ENCODE measurements at regions not wholly inside any gene's neighbourhood (a gene's known extent, or its start where the extent isn't known, plus 50 kb on each side); places are given as distances from the start of the nearest gene placed in this dataset.

- Histone ChIP-seq H3K4me2 (ENCODE audit: low read length) (no peak overlapping the region), H3K4ac (ENCODE audit: low read depth, low read length) (no peak overlapping the region)
- no CpG with 5 or more reads among the region's 1 CpG for WGBS (ENCODE audit: extremely low coverage, insufficient coverage, insufficient read length)
Measured at GRCh38 chr16:73323880-73324279, 276.0 kb upstream of the ZFHX3 start.

GRCh38 chr16:73322856-73323255 is 274.9 kb upstream of the ZFHX3 start:
- Histone ChIP-seq H3K79me1 (ENCODE audit: low read length) (no peaks in the 10 kb centered on the region), H3K4me2 (ENCODE audit: low read length) (no peak overlapping the region), H3K4me3 (ENCODE audit: low read depth, low read length) (no peak overlapping the region), H4K12ac (ENCODE audit: low read depth, low read length) (no peak overlapping the region), H2AK5ac (ENCODE audit: low read length) (no peak overlapping the region), H3K23ac (ENCODE audit: low read length) (no peak overlapping the region), H2BK120ac (ENCODE audit: insufficient read depth, low read length, poor library complexity) (no peak overlapping the region), H3K36me3 (ENCODE audit: control insufficient read depth in 1 of 2, insufficient read depth in 2 of 2, low read length in 2 of 2) (no peaks in the 10 kb centered on the region), H2BK12ac (ENCODE audit: low read length) (no peak overlapping the region), H4K8ac (ENCODE audit: low read depth, low read length) (no peak overlapping the region), H3K18ac (ENCODE audit: low read length) (no peak overlapping the region), H2AFZ (ENCODE audit: insufficient read depth, low read length, poor library complexity) (no peak overlapping the region), H4K91ac (ENCODE audit: low read depth, low read length) (no peak overlapping the region), H2BK5ac (ENCODE audit: low read depth, low read length, poor library complexity) (no peak overlapping the region), H3K9me3 (ENCODE audit: insufficient read depth, low read depth, low read length) (no peaks in the 10 kb centered on the region), H3K79me2 (ENCODE audit: control insufficient read depth, insufficient read depth, low read length, poor library complexity) (no peaks in the 10 kb centered on the region), H3K27ac (ENCODE audit: low read depth, low read length) (no peak overlapping the region), H3K9ac (ENCODE audit: low read length) (no peak overlapping the region), H3K27me3 (ENCODE audit: insufficient read depth, low read length) (no peaks in the 10 kb centered on the region), H3K4ac (ENCODE audit: low read depth, low read length) (no peak overlapping the region), H3K4me1 (ENCODE audit: control insufficient read depth in 1 of 2, insufficient read depth in 2 of 2, low read length in 2 of 2) (peaks cover 0 to 3% of the 10 kb centered on the region in 2 experiments), H3K14ac (ENCODE audit: low read length) (no peak overlapping the region)
- DNase-seq, result no peak
- WGBS (ENCODE audit: extremely low coverage, insufficient coverage, insufficient read length), result no CpG with 5 or more reads among the region's 4 CpGs

More at GRCh38 chr16:73323880-73324279, 276.0 kb upstream of the ZFHX3 start:
- H2BK120ac ChIP-seq (ENCODE audit: insufficient read depth, low read length, poor library complexity), result no peak overlapping the region
- H3K9ac ChIP-seq (ENCODE audit: low read length), result no peak overlapping the region
- no peak overlapping the region for H2AFZ ChIP-seq (ENCODE audit: insufficient read depth, low read length, poor library complexity)
- no peak overlapping the region for H3K27ac ChIP-seq (ENCODE audit: low read depth, low read length)
- H3K18ac ChIP-seq (ENCODE audit: low read length), result no peak overlapping the region
- H3K14ac ChIP-seq (ENCODE audit: low read length), result no peak overlapping the region
- H3K36me3 ChIP-seq (ENCODE audit: control insufficient read depth in 1 of 2, insufficient read depth in 2 of 2, low read length in 2 of 2), result no peaks in the 10 kb centered on the region
- H3K79me2 ChIP-seq (ENCODE audit: control insufficient read depth, insufficient read depth, low read length, poor library complexity), result no peaks in the 10 kb centered on the region
- no peak overlapping the region for H4K8ac ChIP-seq (ENCODE audit: low read depth, low read length)
- H2BK12ac ChIP-seq (ENCODE audit: low read length), result no peak overlapping the region
- no peak overlapping the region for H4K12ac ChIP-seq (ENCODE audit: low read depth, low read length)
- H3K4me1 ChIP-seq (ENCODE audit: control insufficient read depth in 1 of 2, insufficient read depth in 2 of 2, low read length in 2 of 2), result peaks cover 0 to 3% of the 10 kb centered on the region in 2 experiments
- no peak overlapping the region for H2AK5ac ChIP-seq (ENCODE audit: low read length)
- no peaks in the 10 kb centered on the region for H3K79me1 ChIP-seq (ENCODE audit: low read length)
- H2BK5ac ChIP-seq (ENCODE audit: low read depth, low read length, poor library complexity), result no peak overlapping the region
- no peak overlapping the region for H4K91ac ChIP-seq (ENCODE audit: low read depth, low read length)
- no peaks in the 10 kb centered on the region for H3K9me3 ChIP-seq (ENCODE audit: insufficient read depth, low read depth, low read length)
- no peaks in the 10 kb centered on the region for H3K27me3 ChIP-seq (ENCODE audit: insufficient read depth, low read length)
- no peak overlapping the region for H3K23ac ChIP-seq (ENCODE audit: low read length)
- DNase-seq, result no peak
- no peak overlapping the region for H3K4me3 ChIP-seq (ENCODE audit: low read depth, low read length)

GRCh38 chr16:73321853-73322252 is 273.9 kb upstream of the ZFHX3 start:
- H3K14ac ChIP-seq (ENCODE audit: low read length), result no peak overlapping the region
- no peak overlapping the region for H3K4me2 ChIP-seq (ENCODE audit: low read length)
- H3K27me3 ChIP-seq (ENCODE audit: insufficient read depth, low read length), result no peaks in the 10 kb centered on the region
- H4K91ac ChIP-seq (ENCODE audit: low read depth, low read length), result no peak overlapping the region
- WGBS (ENCODE audit: extremely low coverage, insufficient coverage, insufficient read length), result no CpG with 5 or more reads among the region's 8 CpGs
- H3K27ac ChIP-seq (ENCODE audit: low read depth, low read length), result no peak overlapping the region
- H3K9me3 ChIP-seq (ENCODE audit: insufficient read depth, low read depth, low read length), result no peaks in the 10 kb centered on the region
- H3K4me1 ChIP-seq (ENCODE audit: control insufficient read depth in 1 of 2, insufficient read depth in 2 of 2, low read length in 2 of 2), result no peaks in the 10 kb centered on the region
- no peak overlapping the region for H3K18ac ChIP-seq (ENCODE audit: low read length)
- no peak overlapping the region for H2BK5ac ChIP-seq (ENCODE audit: low read depth, low read length, poor library complexity)
- H4K8ac ChIP-seq (ENCODE audit: low read depth, low read length), result no peak overlapping the region
- no peak overlapping the region for H3K4me3 ChIP-seq (ENCODE audit: low read depth, low read length)
- H2BK12ac ChIP-seq (ENCODE audit: low read length), result no peak overlapping the region
- no peak overlapping the region for H4K12ac ChIP-seq (ENCODE audit: low read depth, low read length)
- H2AK5ac ChIP-seq (ENCODE audit: low read length), result no peak overlapping the region
- no peak overlapping the region for H3K4ac ChIP-seq (ENCODE audit: low read depth, low read length)
- no peaks in the 10 kb centered on the region for H3K79me2 ChIP-seq (ENCODE audit: control insufficient read depth, insufficient read depth, low read length, poor library complexity)
- H3K36me3 ChIP-seq (ENCODE audit: control insufficient read depth in 1 of 2, insufficient read depth in 2 of 2, low read length in 2 of 2), result no peaks in the 10 kb centered on the region
- DNase-seq, result no peak
- no peak overlapping the region for H2AFZ ChIP-seq (ENCODE audit: insufficient read depth, low read length, poor library complexity)
- H2BK120ac ChIP-seq (ENCODE audit: insufficient read depth, low read length, poor library complexity), result no peak overlapping the region
- H3K23ac ChIP-seq (ENCODE audit: low read length), result no peak overlapping the region
- H3K79me1 ChIP-seq (ENCODE audit: low read length), result no peaks in the 10 kb centered on the region
- H3K9ac ChIP-seq (ENCODE audit: low read length), result no peak overlapping the region

GRCh38 chr16:73319737-73320136 is 271.8 kb upstream of the ZFHX3 start:
- Histone ChIP-seq H2BK12ac (ENCODE audit: low read length) (no peak overlapping the region), H3K4me3 (ENCODE audit: low read depth, low read length) (no peak overlapping the region), H2BK120ac (ENCODE audit: insufficient read depth, low read length, poor library complexity) (no peak overlapping the region), H3K27me3 (ENCODE audit: insufficient read depth, low read length) (no peaks in the 10 kb centered on the region), H3K4ac (ENCODE audit: low read depth, low read length) (no peak overlapping the region), H2AK5ac (ENCODE audit: low read length) (no peak overlapping the region), H4K91ac (ENCODE audit: low read depth, low read length) (no peak overlapping the region), H2BK5ac (ENCODE audit: low read depth, low read length, poor library complexity) (no peak overlapping the region), H3K36me3 (ENCODE audit: control insufficient read depth in 1 of 2, insufficient read depth in 2 of 2, low read length in 2 of 2) (no peaks in the 10 kb centered on the region), H3K23ac (ENCODE audit: low read length) (no peak overlapping the region), H3K79me2 (ENCODE audit: control insufficient read depth, insufficient read depth, low read length, poor library complexity) (no peaks in the 10 kb centered on the region), H3K9me3 (ENCODE audit: insufficient read depth, low read depth, low read length) (no peaks in the 10 kb centered on the region), H3K18ac (ENCODE audit: low read length) (no peak overlapping the region), H3K4me2 (ENCODE audit: low read length) (no peak overlapping the region), H3K4me1 (ENCODE audit: control insufficient read depth in 1 of 2, insufficient read depth in 2 of 2, low read length in 2 of 2) (no peaks in the 10 kb centered on the region), H4K8ac (ENCODE audit: low read depth, low read length) (no peak overlapping the region), H2AFZ (ENCODE audit: insufficient read depth, low read length, poor library complexity) (no peak overlapping the region), H4K12ac (ENCODE audit: low read depth, low read length) (no peak overlapping the region), H3K27ac (ENCODE audit: low read depth, low read length) (no peak overlapping the region), H3K9ac (ENCODE audit: low read length) (no peak overlapping the region), H3K79me1 (ENCODE audit: low read length) (no peaks in the 10 kb centered on the region), H3K14ac (ENCODE audit: low read length) (no peak overlapping the region)
- WGBS (ENCODE audit: extremely low coverage, insufficient coverage, insufficient read length), result no CpG with 5 or more reads among the region's 8 CpGs
- DNase-seq, result no peak
